HG03432 (cell line): ENCODE measurements at regions not wholly inside any gene's neighbourhood (a gene's known extent, or its start where the extent isn't known, plus 50 kb on each side); places are given as distances from the start of the nearest gene placed in this dataset.
A peak's percentile ranks its signal among the peaks of the same experiment; 100 is the strongest.

Experiments
- ATAC-seq: cut with Tn5 transposase; IDR thresholded peaks from one replicate; pipeline ENCODE4 v1.9.1; 2021; ENCODE audit warnings: mild to moderate bottlenecking, moderate library complexity; ENCODE audit not compliant: unreplicated experiment

GRCh38 chr4:174438711-174439110, 83.6 kb downstream of the HPGD start:
- no peak for ATAC-seq

- ATAC-seq, result no peak
Measured at GRCh38 chr4:174437749-174438148, 84.5 kb downstream of the HPGD start.

- no peak for ATAC-seq
Measured at GRCh38 chr4:174437324-174437723, 85.0 kb downstream of the HPGD start.

DNA sequence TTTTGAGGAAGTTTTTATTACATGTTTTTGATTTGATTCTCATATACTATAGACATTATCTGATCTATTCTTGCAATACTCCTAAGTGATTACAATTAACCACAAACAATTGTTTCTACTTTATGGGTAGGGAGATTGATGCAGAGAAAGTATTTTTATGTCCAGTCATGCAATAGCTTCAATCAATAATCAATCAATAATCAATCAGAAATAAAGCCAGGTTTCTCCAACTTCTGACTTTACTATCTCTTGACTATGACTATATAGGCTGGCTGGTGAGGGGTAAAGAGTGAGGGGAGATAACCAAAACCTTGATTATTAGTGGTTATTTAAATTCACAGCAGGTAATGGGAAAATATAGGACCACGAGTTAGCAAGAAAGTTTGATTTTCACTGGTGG, 85.9 kb downstream of the HPGD start:
- ATAC-seq, result no peak

GRCh38 chr4:174435974-174436373, 86.3 kb downstream of the HPGD start:
- ATAC-seq, result no peak

DNA sequence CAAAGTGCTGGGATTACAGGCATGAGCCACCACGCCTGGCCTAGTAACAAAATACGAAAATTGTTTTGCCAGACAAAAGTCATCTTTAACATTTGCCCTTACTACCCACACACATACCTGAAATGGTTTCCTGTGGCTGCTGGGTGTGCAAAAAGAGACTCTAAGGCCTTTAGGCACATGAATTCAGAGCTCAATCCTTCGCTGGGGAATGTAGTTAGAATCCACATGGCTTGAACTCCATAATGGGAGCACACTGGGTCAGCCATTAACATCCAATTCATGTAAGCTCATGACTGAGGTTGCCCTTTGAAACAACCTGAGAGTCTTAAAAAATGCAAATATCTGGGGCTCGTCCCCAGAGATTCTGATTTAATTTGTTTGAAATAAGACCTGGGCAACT, 87.8 kb downstream of the HPGD start:
- no peak for ATAC-seq

DNA sequence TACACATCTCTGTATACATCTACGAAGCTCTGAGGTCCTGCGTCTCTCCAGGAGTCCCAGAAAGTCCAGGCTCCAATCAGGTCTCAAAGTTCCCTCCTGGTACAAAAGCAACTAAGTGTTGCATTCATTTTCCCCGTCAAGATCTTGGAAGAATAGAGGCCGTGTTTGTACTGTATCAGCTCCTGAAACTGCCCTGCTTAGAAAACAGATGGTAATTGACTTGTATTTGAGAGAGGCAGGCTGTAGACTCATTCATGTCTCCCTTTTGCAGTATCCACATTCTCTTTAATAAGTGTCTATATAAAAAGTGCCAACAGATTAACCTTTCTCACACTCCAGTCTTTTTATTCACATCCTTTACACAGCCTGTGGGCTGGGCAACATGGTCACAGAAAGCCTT, 91.7 kb downstream of the HPGD start:
- no peak for ATAC-seq

- ATAC-seq, result no peak
Measured at GRCh38 chr4:174429701-174430410, 92.4 kb downstream of the HPGD start.

DNA sequence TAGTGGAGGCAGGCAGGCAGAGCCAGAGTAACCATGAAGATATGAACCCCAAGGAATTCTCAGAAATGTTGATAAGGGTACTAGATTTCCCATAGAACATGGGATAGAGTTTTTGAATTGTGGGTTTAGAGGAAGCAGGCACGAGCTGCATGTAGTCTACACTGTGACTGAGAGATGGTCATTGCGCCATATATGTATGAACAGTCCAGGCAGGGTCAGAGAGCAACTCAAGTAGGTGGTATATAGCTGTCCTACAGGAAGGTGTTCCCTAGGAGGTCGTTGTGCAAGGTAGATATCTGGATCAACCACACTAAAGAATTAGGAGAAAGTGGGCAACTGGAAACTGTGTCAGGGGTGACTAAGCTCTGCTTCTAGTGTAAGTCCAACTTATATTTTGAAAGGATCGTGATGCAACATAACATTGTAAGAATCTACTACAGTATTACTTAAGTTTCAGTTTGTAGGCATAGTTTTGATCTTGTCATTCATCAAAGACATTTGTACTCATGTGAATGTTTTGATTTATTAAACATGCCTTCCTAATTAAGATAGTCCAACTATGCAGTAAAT, 94.6 kb downstream of the HPGD start:
- no peak for ATAC-seq

GRCh38 chr4:174425669-174426068, 96.6 kb downstream of the HPGD start:
- no peak for ATAC-seq

DNA sequence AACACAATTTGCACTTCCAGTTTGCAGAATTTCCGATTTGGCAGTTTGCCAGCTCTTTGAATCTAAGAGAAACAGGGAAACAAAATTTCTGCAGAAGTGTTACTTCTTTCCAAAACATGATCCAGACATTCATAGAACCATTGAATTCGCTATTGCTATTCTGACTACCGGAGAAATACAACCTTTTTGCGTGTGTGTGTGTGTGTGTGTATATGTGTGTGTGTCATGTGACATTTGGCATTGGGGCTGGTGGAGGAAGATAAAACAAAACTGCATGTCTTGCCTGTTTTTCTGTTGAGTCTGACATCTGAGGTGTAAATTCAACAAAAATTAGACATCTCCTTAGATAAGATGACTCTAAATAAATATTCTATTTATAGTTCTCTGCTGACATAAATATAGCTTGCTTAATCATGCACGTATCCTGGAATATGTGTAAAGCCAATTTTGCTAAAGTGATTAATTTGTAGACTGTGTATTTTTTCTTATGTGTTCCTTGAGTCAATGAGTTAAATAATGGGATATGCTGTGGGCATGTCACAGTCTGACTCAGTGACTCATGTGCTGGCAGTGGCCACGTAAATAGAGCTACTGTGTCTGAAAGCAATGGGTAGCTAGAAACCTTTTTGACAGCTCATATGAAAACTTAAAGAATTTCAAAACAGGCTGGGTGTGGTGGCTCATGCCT, 98.9 kb downstream of the HPGD start:
- ATAC-seq, result peak; percentile 90

DNA sequence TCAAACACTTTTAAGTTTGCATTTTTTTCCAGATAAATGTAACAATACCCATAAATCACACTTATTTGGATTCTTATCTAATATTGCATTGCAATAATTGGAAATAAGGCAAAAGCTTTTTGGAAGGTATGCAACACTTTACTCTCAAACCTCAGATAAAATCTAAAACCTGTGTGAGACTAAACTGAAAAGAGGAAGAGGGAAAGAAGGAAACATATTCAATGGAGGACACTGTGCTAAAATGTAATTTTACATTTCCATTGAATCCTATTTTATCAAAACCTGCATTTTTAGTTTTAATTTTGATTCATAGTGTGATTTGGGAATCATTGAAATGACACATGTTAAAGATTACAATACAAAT, 99.4 kb downstream of the HPGD start:
- ATAC-seq, result peak; percentile 25

DNA sequence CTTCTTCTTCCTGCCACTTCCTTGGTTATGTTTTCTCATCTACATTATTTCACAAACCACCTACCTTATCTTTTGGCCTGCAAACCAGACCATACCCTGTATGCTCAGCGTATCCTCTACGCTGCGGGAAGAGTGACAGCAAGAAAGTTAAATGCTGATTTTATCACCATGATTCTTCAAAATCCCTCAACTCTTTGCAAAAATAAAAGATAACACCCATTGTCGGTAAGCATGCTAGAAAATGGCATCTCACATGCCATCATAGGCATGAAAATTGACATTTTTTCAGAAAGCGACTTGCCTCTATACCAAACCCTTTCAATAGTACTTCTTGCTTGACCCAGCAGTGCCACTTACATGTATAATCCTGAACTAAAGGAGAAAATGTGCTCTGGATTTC, 102.0 kb downstream of the HPGD start:
- no peak for ATAC-seq

GRCh38 chr4:174418640-174419212, 103.6 kb downstream of the HPGD start:
- no peak for ATAC-seq

DNA sequence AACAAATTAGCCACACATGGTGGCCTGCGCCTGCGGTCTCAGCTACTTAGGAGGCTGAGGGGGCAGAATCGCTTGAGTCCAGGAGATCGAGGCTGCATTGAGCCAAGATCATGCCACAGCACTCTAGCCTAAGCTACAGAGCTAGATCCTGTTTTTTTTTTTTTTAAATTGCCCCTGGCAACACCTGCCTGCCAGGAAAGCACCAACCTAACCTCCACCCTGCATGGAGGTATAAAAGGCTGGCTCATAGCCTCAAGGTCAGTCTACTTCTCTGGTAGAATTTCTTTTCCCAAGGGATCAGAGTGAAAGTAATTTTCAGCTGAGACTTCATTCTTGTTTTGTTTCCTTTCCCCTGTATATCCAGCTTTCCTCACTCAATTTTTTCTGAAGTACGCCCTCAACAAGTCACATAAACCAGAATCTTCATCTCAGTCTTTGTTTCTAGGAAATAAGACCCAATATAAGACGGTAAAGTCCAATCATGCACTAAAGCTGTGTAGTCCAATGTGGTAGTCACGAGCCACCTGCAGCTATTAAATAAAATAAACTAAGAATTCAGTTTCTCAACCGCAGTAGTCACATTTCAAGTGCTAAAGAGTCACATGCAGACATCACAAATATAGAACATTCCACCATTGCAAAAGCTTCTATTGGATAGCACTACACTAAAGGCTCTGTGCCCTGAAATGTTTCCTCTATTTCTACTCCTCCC, 113.3 kb downstream of the HPGD start:
- no peak for ATAC-seq

DNA sequence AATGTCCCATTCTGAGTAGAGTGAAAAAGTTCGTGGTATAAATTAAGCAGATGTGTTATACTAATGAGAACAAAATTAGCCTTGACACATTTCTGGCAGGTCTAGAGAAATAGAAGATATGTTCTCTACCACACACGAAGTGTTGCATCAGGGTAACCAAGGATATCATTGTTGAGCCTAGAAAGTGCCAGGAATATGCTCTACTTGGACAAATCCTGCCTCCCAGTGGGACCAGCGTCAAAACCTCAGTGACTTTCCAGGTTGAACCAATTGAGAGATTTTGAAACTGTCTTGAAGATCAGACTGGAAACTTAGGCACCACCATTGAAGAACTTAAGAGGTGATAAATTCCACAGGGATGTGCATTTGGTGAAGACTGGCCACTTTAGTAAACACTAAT, 115.9 kb downstream of the HPGD start:
- no peak for ATAC-seq

DNA sequence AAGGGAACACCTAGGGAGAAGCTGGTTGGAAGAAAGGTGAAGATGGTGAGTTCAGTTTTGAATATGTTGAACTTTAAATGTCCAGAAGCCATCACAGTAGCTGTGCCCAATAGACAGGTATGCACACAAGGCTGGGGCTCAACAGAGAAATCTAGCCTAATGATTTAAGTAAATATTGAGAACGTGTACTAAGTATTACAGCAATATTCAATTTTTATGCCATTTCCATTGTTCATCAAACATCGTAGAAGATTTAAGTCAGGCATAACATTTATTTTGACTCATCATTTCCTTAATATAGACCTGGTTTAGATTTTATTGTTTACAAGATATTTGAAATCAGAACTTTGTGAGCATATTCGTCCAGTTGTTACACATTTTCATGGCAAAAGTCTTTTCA, 116.4 kb downstream of the HPGD start:
- no peak for ATAC-seq

DNA sequence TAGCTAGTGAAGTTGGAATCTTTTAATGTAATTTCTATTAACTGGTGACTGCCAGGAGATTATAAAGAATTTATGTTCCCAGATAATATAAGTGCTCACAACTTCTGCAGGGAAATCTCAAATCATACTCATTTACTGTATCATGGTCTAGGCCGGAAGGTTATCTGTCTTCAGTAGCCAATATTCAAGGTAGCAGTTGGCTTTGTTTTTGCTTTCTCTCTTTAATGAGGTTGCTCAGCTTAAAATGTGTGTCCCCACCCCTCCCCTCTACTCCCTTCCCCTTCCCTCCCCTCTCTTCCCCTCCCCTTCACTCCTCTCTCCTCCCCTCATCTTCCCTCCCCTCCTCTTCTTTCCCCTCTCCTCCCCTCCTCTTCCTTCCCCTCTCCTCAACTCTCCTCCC, 117.6 kb downstream of the HPGD start:
- ATAC-seq, result no peak

- ATAC-seq, result no peak
Measured at GRCh38 chr4:174403177-174403543, 119.1 kb downstream of the HPGD start.

DNA sequence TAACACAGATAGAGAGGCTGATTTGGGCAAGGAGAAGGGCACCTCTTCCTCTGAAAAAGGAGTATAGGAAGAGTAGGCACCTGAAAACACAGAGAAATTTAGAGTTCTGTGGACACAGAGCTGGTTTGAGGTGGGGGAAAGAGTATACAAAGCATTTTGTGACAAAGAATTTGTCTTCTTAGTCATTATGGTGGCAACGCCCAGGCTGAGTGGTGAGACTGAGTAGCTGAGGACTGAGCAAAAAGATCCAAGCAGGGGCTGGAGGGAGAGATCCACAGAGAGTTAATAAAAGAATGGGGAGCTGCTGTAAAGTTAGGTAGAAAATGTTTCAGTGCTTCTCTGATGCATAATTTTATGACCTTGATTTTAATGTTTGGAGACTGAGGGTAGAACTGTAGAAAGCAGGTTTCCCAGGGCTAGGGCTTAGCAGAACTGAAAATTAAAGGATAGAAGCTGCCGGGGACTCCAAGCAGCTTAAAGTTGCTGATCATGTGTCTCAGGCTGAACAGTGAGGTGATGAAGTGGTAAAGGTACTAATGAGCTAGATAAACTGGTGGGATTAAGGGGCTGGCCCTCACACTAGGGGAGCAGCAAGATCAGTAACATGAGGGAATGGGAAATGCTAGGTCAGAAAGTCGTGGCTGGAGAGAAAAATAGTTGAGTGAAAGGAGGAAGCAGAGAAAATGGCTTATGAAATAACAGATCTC, 118.9 kb downstream of the CEP44 start:
- ATAC-seq, result no peak
